ENCODE measurements at regions not wholly inside any gene's neighbourhood (a gene's known extent, or its start where the extent isn't known, plus 50 kb on each side); places are given as distances from the start of the nearest gene placed in this dataset.

DNA sequence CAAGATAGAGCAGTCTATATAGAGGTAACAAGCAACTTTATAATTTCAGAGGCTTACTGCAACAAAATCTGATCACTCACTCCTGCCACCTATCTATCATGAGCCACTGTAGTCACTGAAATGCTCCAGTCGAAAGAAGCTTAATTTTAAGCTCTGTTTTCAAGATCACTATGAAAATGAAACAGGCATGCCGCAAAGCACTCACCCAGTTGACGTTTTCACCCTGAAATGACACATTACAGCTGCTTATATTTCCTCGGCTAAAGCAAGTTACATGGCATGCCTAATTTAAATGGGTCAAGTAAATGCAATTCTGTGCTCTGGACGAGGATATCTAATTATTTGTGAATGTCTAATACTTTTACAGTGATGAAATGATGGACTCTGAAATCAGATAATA is 616.3 kb downstream of the FAM181B start:
- H3K4me3 ChIP-seq (ENCODE audit: low read depth, low read length): no peak overlapping the region
- POLR2A ChIA-PET: no interaction called here
- H3K27me3 ChIP-seq (ENCODE audit: control insufficient read depth, insufficient read depth, low read length): no peaks in the 10 kb centered on the region
- TF ChIP-seq, protein P1, sequence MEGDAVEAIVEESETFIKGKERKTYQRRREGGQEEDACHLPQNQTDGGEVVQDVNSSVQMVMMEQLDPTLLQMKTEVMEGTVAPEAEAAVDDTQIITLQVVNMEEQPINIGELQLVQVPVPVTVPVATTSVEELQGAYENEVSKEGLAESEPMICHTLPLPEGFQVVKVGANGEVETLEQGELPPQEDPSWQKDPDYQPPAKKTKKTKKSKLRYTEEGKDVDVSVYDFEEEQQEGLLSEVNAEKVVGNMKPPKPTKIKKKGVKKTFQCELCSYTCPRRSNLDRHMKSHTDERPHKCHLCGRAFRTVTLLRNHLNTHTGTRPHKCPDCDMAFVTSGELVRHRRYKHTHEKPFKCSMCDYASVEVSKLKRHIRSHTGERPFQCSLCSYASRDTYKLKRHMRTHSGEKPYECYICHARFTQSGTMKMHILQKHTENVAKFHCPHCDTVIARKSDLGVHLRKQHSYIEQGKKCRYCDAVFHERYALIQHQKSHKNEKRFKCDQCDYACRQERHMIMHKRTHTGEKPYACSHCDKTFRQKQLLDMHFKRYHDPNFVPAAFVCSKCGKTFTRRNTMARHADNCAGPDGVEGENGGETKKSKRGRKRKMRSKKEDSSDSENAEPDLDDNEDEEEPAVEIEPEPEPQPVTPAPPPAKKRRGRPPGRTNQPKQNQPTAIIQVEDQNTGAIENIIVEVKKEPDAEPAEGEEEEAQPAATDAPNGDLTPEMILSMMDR (IDR thresholded peaks at IDR 0.05; ENCODE audit: insufficient read depth, low read depth, low read length): no peak
- H3K36me3 ChIP-seq (ENCODE audit: control insufficient read depth, insufficient read depth, low read length): no peaks in the 10 kb centered on the region
- no peak for DNase-seq (ENCODE audit: low read depth)
- CTCF ChIA-PET: no interaction called here

DNA sequence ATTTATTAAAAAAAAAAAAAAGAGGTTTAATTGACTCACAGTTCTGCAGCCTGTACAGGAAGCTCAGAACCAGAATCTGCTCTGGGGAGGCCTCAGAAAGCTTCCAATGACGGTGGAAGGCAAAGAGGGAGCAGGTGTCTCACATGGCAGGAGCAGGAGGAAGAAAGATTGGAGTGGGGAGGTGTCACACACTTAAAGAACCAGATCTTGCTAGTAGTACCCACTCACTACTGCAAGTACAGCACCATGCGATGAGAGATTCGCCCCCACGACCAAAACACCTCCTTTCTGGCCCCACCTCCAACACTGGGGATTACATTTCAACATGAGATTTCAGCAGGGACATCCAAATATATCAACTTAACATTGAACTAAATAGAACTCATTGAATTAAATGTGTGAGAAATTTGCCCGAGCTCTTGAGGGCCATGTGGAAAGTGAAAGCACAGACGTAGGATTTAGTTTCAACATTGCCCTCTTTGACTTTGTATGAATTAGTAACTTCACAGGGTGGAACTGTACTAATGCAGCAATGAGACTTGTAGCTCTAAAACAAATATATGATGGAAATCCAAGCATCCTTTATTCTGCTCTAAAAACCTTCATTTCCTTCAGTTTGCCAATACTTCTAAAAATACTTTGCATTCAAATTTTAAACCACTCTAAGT is 628.2 kb downstream of the FAM181B start:
- H3K4me3 ChIP-seq (ENCODE audit: low read depth, low read length): no peak overlapping the region
- ChIA-PET CTCF (no interaction called here), POLR2A (no interaction called here)
- no peaks in the 10 kb centered on the region for H3K36me3 ChIP-seq (ENCODE audit: control insufficient read depth, insufficient read depth, low read length)
- no peaks in the 10 kb centered on the region for H3K27me3 ChIP-seq (ENCODE audit: control insufficient read depth, insufficient read depth, low read length)
- no peak for DNase-seq (ENCODE audit: low read depth)
- TF ChIP-seq, protein P1 (IDR thresholded peaks at IDR 0.05; ENCODE audit: insufficient read depth, low read depth, low read length): no peak

DNA sequence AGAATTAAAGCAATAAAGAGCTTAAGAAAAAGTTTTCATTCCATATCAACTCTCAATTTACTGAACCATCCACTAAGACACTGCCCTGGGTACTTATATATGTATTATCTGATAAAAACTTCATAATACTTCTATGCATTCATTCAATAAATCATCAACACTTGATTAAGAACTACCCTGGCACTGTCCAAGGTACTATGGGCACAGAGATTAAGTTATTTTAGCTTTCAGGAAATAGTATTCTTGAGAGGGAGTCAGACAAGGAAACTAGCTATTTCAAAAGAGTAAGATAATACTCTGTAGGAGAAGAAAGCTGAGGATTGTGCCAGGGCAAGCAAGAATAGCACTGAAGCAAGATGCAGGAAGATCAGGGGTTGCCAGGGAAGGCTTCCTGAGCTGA is 640.8 kb downstream of the FAM181B start:
- Histone ChIP-seq H3K27me3 (ENCODE audit: control insufficient read depth, insufficient read depth, low read length) (no peaks in the 10 kb centered on the region), H3K36me3 (ENCODE audit: control insufficient read depth, insufficient read depth, low read length) (no peaks in the 10 kb centered on the region), H3K4me3 (ENCODE audit: low read depth, low read length) (no peak overlapping the region)
- CTCF ChIA-PET: no interaction called here
- POLR2A ChIA-PET: no interaction called here
- DNase-seq (ENCODE audit: low read depth): no peak
- TF ChIP-seq, protein P1 (IDR thresholded peaks at IDR 0.05; ENCODE audit: insufficient read depth, low read depth, low read length): no peak

DNA sequence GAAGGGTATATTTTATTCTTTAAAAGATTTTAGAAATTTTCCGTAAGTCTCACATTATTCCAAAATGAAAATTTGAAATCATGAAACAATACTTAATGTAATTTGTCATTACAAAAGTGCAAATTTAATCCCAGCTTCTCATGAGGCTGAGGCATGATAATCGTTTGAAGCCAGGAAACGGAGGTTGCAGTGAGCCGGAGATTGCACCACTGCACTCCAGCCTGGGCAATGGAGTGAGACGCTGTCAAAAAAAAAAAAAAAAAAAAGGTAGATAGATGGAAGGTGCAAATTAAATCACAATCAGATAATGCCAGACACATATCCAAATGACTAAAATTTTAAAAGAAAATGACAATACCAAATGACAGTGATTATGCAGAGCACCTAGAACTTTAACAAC is 644.2 kb downstream of the FAM181B start:
- no peak overlapping the region for H3K4me3 ChIP-seq (ENCODE audit: low read depth, low read length)
- no peaks in the 10 kb centered on the region for H3K27me3 ChIP-seq (ENCODE audit: control insufficient read depth, insufficient read depth, low read length)
- H3K36me3 ChIP-seq (ENCODE audit: control insufficient read depth, insufficient read depth, low read length): no peaks in the 10 kb centered on the region
- TF ChIP-seq, protein P1 (IDR thresholded peaks at IDR 0.05; ENCODE audit: insufficient read depth, low read depth, low read length): no peak
- CTCF ChIA-PET: no interaction called here
- no peak for DNase-seq (ENCODE audit: low read depth)
- POLR2A ChIA-PET: no interaction called here

DNA sequence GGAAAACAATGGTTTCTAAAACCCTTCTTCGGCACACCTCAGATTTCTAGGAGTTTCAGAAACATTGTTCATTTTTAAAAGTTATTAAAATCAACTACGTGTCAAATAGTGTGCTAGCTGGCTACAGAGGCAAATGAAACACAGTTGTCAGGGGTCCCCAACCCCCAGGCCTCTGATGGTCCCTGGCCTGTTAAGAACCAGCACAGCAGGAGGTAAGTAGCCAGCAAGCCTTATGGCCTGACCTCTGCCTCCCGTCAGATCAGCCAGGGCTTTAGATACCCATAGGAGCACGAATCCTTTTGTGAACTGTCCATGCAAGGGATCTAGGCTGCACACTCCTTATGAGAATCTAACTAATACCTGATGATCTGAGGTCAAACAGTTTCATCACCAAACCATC is 648.2 kb downstream of the FAM181B start:
- Histone ChIP-seq H3K27me3 (ENCODE audit: control insufficient read depth, insufficient read depth, low read length) (no peaks in the 10 kb centered on the region), H3K36me3 (ENCODE audit: control insufficient read depth, insufficient read depth, low read length) (no peaks in the 10 kb centered on the region), H3K4me3 (ENCODE audit: low read depth, low read length) (no peak overlapping the region)
- POLR2A ChIA-PET: no interaction called here
- CTCF ChIA-PET: no interaction called here
- TF ChIP-seq, protein P1 (IDR thresholded peaks at IDR 0.05; ENCODE audit: insufficient read depth, low read depth, low read length): no peak
- DNase-seq (ENCODE audit: low read depth): no peak
